GM12878 (cell line): ENCODE measurements at regions not wholly inside any gene's neighbourhood (a gene's known extent, or its start where the extent isn't known, plus 50 kb on each side); places are given as distances from the start of the nearest gene placed in this dataset.

Experiments
- ATAC-seq: fragments of 200-7000 bp; cut with Tn5 transposase; 3 replicates; pipeline ENCODE4 v1.9.1; 2020; ENCODE audit warnings: mild to moderate bottlenecking, moderate library complexity
- BruUV-seq: library from RNA; stranded (reverse); fragments of 400-500 nt; replicated peaks from 2 replicates; lab custom pipeline; 2021; lab: Mats Ljungman, UMichigan
- CTCF ChIA-PET: fragments of 300-600 bp; sonication (Branson Sonifier 250); formaldehyde crosslinking; extraction: SDS; loops from one replicate; lab custom pipeline; 2021; ENCODE audit warnings: inconsistent platforms; lab: Yijun Ruan, JAX
- POLR2A ChIA-PET: fragments of 350-600 bp; formaldehyde crosslinking; extraction: SDS; loops from one replicate; lab custom pipeline; 2021; ENCODE audit warnings: inconsistent platforms; lab: Charles Lee
- RAD21 ChIA-PET: fragments of 300-600 bp; sonication (Branson Sonifier 250); formaldehyde crosslinking; loops from one replicate; lab custom pipeline; 2023; ENCODE audit warnings: antibody characterized with exemption; ENCODE audit not compliant: unreplicated experiment; lab: Charles Lee
- SMC1A ChIA-PET: fragments of 300-600 bp; sonication (Branson Sonifier 250); formaldehyde crosslinking; loops from one replicate; lab custom pipeline; 2023; ENCODE audit not compliant: unreplicated experiment, uncharacterized antibody; lab: Charles Lee
- DNase-seq: peaks from one replicate; pipeline ENCODE4 v3.0.0-alpha.2; 2011; ENCODE audit warnings: low read depth, low spot score
- FAIRE-seq: peaks from 3 replicates; lab custom pipeline; 2011; peaks lifted over from hg19 to GRCh38; lab: Jason Lieb, UNC
- H2AFZ ChIP-seq: 2 replicates; pipeline ENCODE4 v1.6.0; 2011; ENCODE audit warnings: low read depth, low read length, control low read depth; ENCODE audit not compliant: control insufficient read depth
- H3K27ac ChIP-seq: 2 replicates; pipeline ENCODE4 v1.5.1; 2011; ENCODE audit warnings: control low read depth; ENCODE audit not compliant: control insufficient read depth, insufficient read depth
- H3K27me3 ChIP-seq, 2 experiments: replicated peaks in 1 of 2; 2 replicates each; pipeline versions ENCODE4 v1.6.0 to v1.6.1; 2011; ENCODE audit warnings: low read length in 1 of 2; ENCODE audit not compliant: control insufficient read depth in 2 of 2, insufficient read depth in 2 of 2
- H3K36me3 ChIP-seq, 2 experiments: 2 replicates each; pipeline ENCODE4 v1.5.1; 2011; ENCODE audit warnings: low read length in 1 of 2; ENCODE audit not compliant: control insufficient read depth in 2 of 2, insufficient read depth in 2 of 2
- H3K4me1 ChIP-seq: 2 replicates; pipeline ENCODE4 v1.6.1; 2011; ENCODE audit warnings: mild to moderate bottlenecking, low read length, moderate library complexity, mixed read lengths; ENCODE audit not compliant: control insufficient read depth, insufficient read depth
- H3K4me2 ChIP-seq: 2 replicates; pipeline ENCODE4 v1.6.0; 2011; ENCODE audit warnings: control low read depth; ENCODE audit not compliant: control insufficient read depth, insufficient read depth
- H3K4me3 ChIP-seq: fragments of 200-600 bp; sonication (generic); 2 replicates; pipeline ENCODE4 v1.5.1; 2016
- H3K79me2 ChIP-seq: 2 replicates; pipeline ENCODE4 v1.6.0; 2011; ENCODE audit warnings: low read length; ENCODE audit not compliant: control insufficient read depth, insufficient read depth
- H3K9ac ChIP-seq: 2 replicates; pipeline ENCODE4 v1.8.0; 2011; ENCODE audit warnings: low read length, control low read depth, mixed read lengths; ENCODE audit not compliant: control insufficient read depth, insufficient read depth
- H3K9me3 ChIP-seq: replicated peaks from 3 replicates; pipeline ENCODE4 v1.5.1; 2011; ENCODE audit warnings: mild to moderate bottlenecking, low read length; ENCODE audit not compliant: control insufficient read depth, insufficient read depth
- H4K20me1 ChIP-seq: 2 replicates; pipeline ENCODE4 v1.6.0; 2011; ENCODE audit not compliant: control insufficient read depth, insufficient read depth
- CEBPB ChIP-seq, 2 experiments: fragments of 150-350 bp in 1 of 2; IDR thresholded peaks; 2 replicates each; pipeline ENCODE4 v1.6.1; 2012 to 2014; ENCODE audit warnings: low read depth in 2 of 2, low read length in 2 of 2, borderline replicate concordance in 1 of 2, inconsistent platforms in 1 of 2
- EGR1 ChIP-seq, 2 experiments: IDR thresholded peaks; 1 replicate in 1 of 2; 2 replicates in 1 of 2; pipeline ENCODE4 v1.6.1; 2011 to 2012; ENCODE audit warnings: low read depth in 2 of 2, low read length in 2 of 2, borderline replicate concordance in 1 of 2, mild to moderate bottlenecking in 1 of 2, moderate library complexity in 1 of 2
- HDGF ChIP-seq: fragments of 450-650 bp; IDR thresholded peaks from 2 replicates; pipeline ENCODE4 v1.6.1; 2016; ENCODE audit warnings: antibody characterized with exemption
- IKZF2 ChIP-seq, 2 experiments: fragments of 450-650 bp; IDR thresholded peaks; 2 replicates each; pipeline ENCODE4 v1.6.1; 2017; ENCODE audit warnings: mild to moderate bottlenecking in 2 of 2, moderate library complexity in 2 of 2
- KAT2A ChIP-seq: conservative IDR thresholded peaks from 2 replicates; pipeline ENCODE4 v1.6.1; 2011; ENCODE audit warnings: low read depth, low read length; ENCODE audit not compliant: control insufficient read depth
- MTA3 ChIP-seq: IDR thresholded peaks from 2 replicates; pipeline ENCODE4 v1.6.1; 2012; ENCODE audit warnings: low read length, inconsistent platforms, borderline replicate concordance
- NR2C1 ChIP-seq: fragments of 450-650 bp; IDR thresholded peaks from 2 replicates; pipeline ENCODE4 v1.6.1; 2017; ENCODE audit warnings: antibody characterized with exemption, mild to moderate bottlenecking, moderate library complexity
- POLR2AphosphoS5 ChIP-seq: IDR thresholded peaks from 2 replicates; pipeline ENCODE4 v1.6.1; 2011; ENCODE audit warnings: mild to moderate bottlenecking, low read length, inconsistent platforms
- POU2F2 ChIP-seq: IDR thresholded peaks from 3 replicates; pipeline ENCODE4 v1.6.1; 2011; ENCODE audit warnings: low read depth, mild to moderate bottlenecking, low read length, borderline replicate concordance
- RFX5 ChIP-seq: IDR thresholded peaks from 2 replicates; pipeline ENCODE4 v1.6.1; 2011; ENCODE audit warnings: low read depth, low read length, improper control_type of control experiment
- TBL1XR1 ChIP-seq: IDR thresholded peaks from 2 replicates; pipeline ENCODE4 v1.6.1; 2012; ENCODE audit warnings: low read depth, low read length, improper control_type of control experiment
- TCF7 ChIP-seq: IDR thresholded peaks from 2 replicates; pipeline ENCODE4 v1.6.1; 2014; ENCODE audit warnings: antibody characterized with exemption, borderline replicate concordance
- ZNF217 ChIP-seq: fragments of 450-650 bp; IDR thresholded peaks from 2 replicates; pipeline ENCODE4 v1.6.1; 2017; ENCODE audit warnings: antibody characterized with exemption, mild to moderate bottlenecking
- WGBS: methylation state at CpG from one replicate; pipeline ENCODE4 v1.1.6; 2016; ENCODE audit warnings: low lambda C conversion rate; ENCODE audit not compliant: insufficient replicate concordance, insufficient coverage; ENCODE audit errors: missing lambda C conversion rate; 5-methylcytosine and 5-hydroxymethylcytosine counted together
- in situ Hi-C: fragments of 300-500 bp; cut with MboI; formaldehyde crosslinking; loops from 9 replicates; pipeline ENCODE4 v1.14.3; 2018; ENCODE audit warnings: mixed read lengths
- intact Hi-C: fragments of 100-400 bp; cut with micrococcal nuclease; formaldehyde crosslinking; loops from one replicate; pipeline ENCODE4 v1.14.2; 2022; ENCODE audit not compliant: unreplicated experiment
- TF ChIP-seq, protein P1 (sequence below): fragments of 450-650 bp; formaldehyde crosslinking; IDR thresholded peaks from 2 replicates; pipeline ENCODE4 v1.4.0; 2022; ENCODE audit warnings: mild to moderate bottlenecking, moderate library complexity
- TF ChIP-seq, protein P2 (sequence below): IDR thresholded peaks from 2 replicates; pipeline ENCODE4 v1.6.1; 2012; ENCODE audit warnings: low read depth, low read length, improper control_type of control experiment

DNA sequence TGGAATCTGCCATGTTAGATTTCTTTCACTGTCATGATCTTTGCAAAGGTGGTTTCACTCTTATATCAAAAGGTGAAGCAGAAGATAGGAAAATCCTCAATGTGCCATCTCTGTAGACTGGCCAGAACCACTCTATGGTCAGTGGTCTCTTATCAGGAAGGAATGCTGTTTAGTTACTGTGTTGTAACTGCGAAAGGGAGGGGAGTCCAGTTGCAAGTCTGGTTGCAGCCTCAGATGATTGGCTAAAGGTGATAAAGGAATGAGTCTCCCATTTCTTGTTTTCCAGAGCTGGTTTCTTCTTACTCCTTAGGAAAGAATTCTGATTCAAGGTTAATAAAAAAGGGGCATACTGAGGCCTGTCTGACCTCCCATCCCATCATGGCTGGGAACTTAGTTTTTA, 58.2 kb upstream of the ICA1 start:
- no peak overlapping the region for H3K27ac ChIP-seq
- 29% methylated on average over 1 of the region's 1 CpG for WGBS
- intact Hi-C loops, result no loop called here
- RAD21 ChIA-PET, result no interaction called here
- H4K20me1 ChIP-seq, result no peaks in the 10 kb centered on the region
- no peaks in the 10 kb centered on the region for H3K36me3 ChIP-seq
- H3K4me1 ChIP-seq, result no peaks in the 10 kb centered on the region
- ATAC-seq, result no peak
- DNase-seq, result no peak
- H3K4me3 ChIP-seq, result no peak overlapping the region
- FAIRE-seq, result no peak
- H3K79me2 ChIP-seq, result no peaks in the 10 kb centered on the region
- no peak for TF ChIP-seq NR2C1
- TF ChIP-seq TBL1XR1, result no peak
- no peak for TF ChIP-seq HDGF
- TF ChIP-seq EGR1 (IDR thresholded peaks at IDR 0.05; ENCODE audit: borderline replicate concordance in 1 of 2, low read depth in 2 of 2, low read length in 2 of 2), result no peak
- TF ChIP-seq, protein P1, sequence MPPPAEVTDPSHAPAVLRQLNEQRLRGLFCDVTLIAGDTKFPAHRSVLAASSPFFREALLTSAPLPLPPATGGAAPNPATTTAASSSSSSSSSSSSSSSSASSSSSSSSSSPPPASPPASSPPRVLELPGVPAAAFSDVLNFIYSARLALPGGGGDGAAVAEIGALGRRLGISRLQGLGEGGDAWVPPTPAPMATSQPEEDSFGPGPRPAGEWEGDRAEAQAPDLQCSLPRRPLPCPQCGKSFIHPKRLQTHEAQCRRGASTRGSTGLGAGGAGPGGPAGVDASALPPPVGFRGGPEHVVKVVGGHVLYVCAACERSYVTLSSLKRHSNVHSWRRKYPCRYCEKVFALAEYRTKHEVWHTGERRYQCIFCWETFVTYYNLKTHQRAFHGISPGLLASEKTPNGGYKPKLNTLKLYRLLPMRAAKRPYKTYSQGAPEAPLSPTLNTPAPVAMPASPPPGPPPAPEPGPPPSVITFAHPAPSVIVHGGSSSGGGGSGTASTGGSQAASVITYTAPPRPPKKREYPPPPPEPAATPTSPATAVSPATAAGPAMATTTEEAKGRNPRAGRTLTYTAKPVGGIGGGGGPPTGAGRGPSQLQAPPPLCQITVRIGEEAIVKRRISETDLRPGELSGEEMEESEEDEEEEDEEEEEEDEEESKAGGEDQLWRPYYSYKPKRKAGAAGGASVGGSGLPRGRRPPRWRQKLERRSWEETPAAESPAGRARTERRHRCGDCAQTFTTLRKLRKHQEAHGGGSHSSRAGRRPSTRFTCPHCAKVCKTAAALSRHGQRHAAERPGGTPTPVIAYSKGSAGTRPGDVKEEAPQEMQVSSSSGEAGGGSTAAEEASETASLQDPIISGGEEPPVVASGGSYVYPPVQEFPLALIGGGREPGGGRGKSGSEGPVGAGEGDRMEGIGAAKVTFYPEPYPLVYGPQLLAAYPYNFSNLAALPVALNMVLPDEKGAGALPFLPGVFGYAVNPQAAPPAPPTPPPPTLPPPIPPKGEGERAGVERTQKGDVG (CRISPR knock-in tag), result no peak
- no peak for TF ChIP-seq CEBPB (IDR thresholded peaks at IDR 0.05; ENCODE audit: borderline replicate concordance in 1 of 2, low read depth in 2 of 2, low read length in 2 of 2)
- TF ChIP-seq IKZF2 (IDR thresholded peaks at IDR 0.05), result no peak
- TF ChIP-seq ZNF217, result no peak
- no peak for TF ChIP-seq TCF7
- TF ChIP-seq POU2F2, result no peak
- TF ChIP-seq, protein P2, sequence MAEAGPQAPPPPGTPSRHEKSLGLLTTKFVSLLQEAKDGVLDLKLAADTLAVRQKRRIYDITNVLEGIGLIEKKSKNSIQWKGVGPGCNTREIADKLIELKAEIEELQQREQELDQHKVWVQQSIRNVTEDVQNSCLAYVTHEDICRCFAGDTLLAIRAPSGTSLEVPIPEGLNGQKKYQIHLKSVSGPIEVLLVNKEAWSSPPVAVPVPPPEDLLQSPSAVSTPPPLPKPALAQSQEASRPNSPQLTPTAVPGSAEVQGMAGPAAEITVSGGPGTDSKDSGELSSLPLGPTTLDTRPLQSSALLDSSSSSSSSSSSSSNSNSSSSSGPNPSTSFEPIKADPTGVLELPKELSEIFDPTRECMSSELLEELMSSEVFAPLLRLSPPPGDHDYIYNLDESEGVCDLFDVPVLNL, result no peak
- no peak for TF ChIP-seq MTA3
- no peak for TF ChIP-seq RFX5
- no peak for TF ChIP-seq POLR2AphosphoS5
- TF ChIP-seq KAT2A, result no peak
- CTCF ChIA-PET, result no interaction called here
- in situ Hi-C loops, result no loop called here
- POLR2A ChIA-PET, result no interaction called here
- no peak overlapping the region for H3K9ac ChIP-seq
- no peak overlapping the region for H2AFZ ChIP-seq
- no peaks in the 10 kb centered on the region for H3K9me3 ChIP-seq
- BruUV-seq, result no TSS peak
- no peak overlapping the region for H3K4me2 ChIP-seq
- H3K27me3 ChIP-seq, result no peaks in the 10 kb centered on the region
- SMC1A ChIA-PET, result no interaction called here
